ENCODE measurements at regions not wholly inside any gene's neighbourhood (a gene's known extent, or its start where the extent isn't known, plus 50 kb on each side); places are given as distances from the start of the nearest gene placed in this dataset.

GRCh38 chr3:5041315-5041714 is 62.1 kb downstream of the BHLHE40 start:
- Mint-ChIP-seq H3K4me1 (ENCODE audit: low read depth) (peaks cover 13% of the 10 kb centered on the region), H3K4me3 (no peak overlapping the region), H3K36me3 (ENCODE audit: low read depth) (no peaks in the 10 kb centered on the region), H3K27ac (no peak overlapping the region), H3K27me3 (ENCODE audit: insufficient read depth) (no peaks in the 10 kb centered on the region), H3K9me3 (no peaks in the 10 kb centered on the region)
- no peak; the same call in 1 of the 2 replicates for TF ChIP-seq CTCF (IDR thresholded peaks at IDR 0.05)
- DNase-seq: no peak

- Mint-ChIP-seq H3K9me3 (no peaks in the 10 kb centered on the region), H3K4me1 (ENCODE audit: low read depth) (0 out of 2 replicates have a peak, but pooled peaks cover 4% of the 10 kb centered on the region), H3K27me3 (ENCODE audit: insufficient read depth) (no peaks in the 10 kb centered on the region; the same call in none of the 2 replicates), H3K27ac (no peak overlapping the region), H3K4me3 (no peak overlapping the region), H3K36me3 (ENCODE audit: low read depth) (no peaks in the 10 kb centered on the region)
- DNase-seq: no peak
- no peak for TF ChIP-seq CTCF (IDR thresholded peaks at IDR 0.05)
Measured at GRCh38 chr3:5045961-5046360, 66.7 kb downstream of the BHLHE40 start.

GRCh38 chr3:5047764-5048419 is 68.7 kb downstream of the BHLHE40 start:
- peaks cover 19% of the 10 kb centered on the region for H3K4me1 Mint-ChIP-seq (ENCODE audit: low read depth)
- no peaks in the 10 kb centered on the region for H3K36me3 Mint-ChIP-seq (ENCODE audit: low read depth)
- no peak for DNase-seq
- peaks cover 3% of the 10 kb centered on the region for H3K27me3 Mint-ChIP-seq (ENCODE audit: insufficient read depth)
- H3K27ac Mint-ChIP-seq: no peak overlapping the region
- H3K4me3 Mint-ChIP-seq: no peak overlapping the region
- no peaks in the 10 kb centered on the region for H3K9me3 Mint-ChIP-seq
- TF ChIP-seq CTCF (IDR thresholded peaks at IDR 0.05): no peak

- DNase-seq: no peak
- peaks cover 38% of the 10 kb centered on the region for H3K4me1 Mint-ChIP-seq (ENCODE audit: low read depth)
- no peaks in the 10 kb centered on the region for H3K9me3 Mint-ChIP-seq
- TF ChIP-seq CTCF (IDR thresholded peaks at IDR 0.05): no peak
- no peaks in the 10 kb centered on the region for H3K36me3 Mint-ChIP-seq (ENCODE audit: low read depth)
- peaks cover 3% of the 10 kb centered on the region for H3K27me3 Mint-ChIP-seq (ENCODE audit: insufficient read depth)
- H3K4me3 Mint-ChIP-seq: no peak overlapping the region
- no peak overlapping the region for H3K27ac Mint-ChIP-seq
Measured at GRCh38 chr3:5051772-5052171, 70.3 kb upstream of the ARL8B start.

- Mint-ChIP-seq H3K27me3 (ENCODE audit: insufficient read depth) (peaks cover 3% of the 10 kb centered on the region), H3K9me3 (no peaks in the 10 kb centered on the region), H3K4me1 (ENCODE audit: low read depth) (peaks cover 40% of the 10 kb centered on the region), H3K36me3 (ENCODE audit: low read depth) (no peaks in the 10 kb centered on the region), H3K4me3 (no peak overlapping the region), H3K27ac (no peak overlapping the region)
- no peak for TF ChIP-seq CTCF (IDR thresholded peaks at IDR 0.05)
- DNase-seq: no peak
Measured at GRCh38 chr3:5052247-5052646, 69.8 kb upstream of the ARL8B start.
